WTC11 (cell line): ENCODE measurements at regions not wholly inside any gene's neighbourhood (a gene's known extent, or its start where the extent isn't known, plus 50 kb on each side); places are given as distances from the start of the nearest gene placed in this dataset.

Source experiments
- ATAC-seq: fragments of 200-7000 bp; cut with Tn5 transposase; 2 replicates; pipeline ENCODE4 v1.10.0; 2021; ENCODE audit warnings: mild to moderate bottlenecking, moderate library complexity
- CTCF ChIA-PET: fragments of 300-600 bp; sonication (Branson Sonifier 250); formaldehyde crosslinking; loops from one replicate; lab custom pipeline; 2021; ENCODE audit warnings: antibody characterized with exemption; lab: Charles Lee
- POLR2A ChIA-PET: fragments of 350-600 bp; sonication (Branson Sonifier 250); formaldehyde crosslinking; loops from one replicate; lab custom pipeline; 2021; ENCODE audit warnings: antibody characterized with exemption; lab: Charles Lee
- DNase-seq: peaks from one replicate; pipeline ENCODE4 v3.0.0; 2021; ENCODE audit warnings: low spot score
- H3K27ac Mint-ChIP-seq: 2 replicates; pipeline ENCODE4 v1.8.0; 2021; ENCODE audit warnings: mixed read lengths
- H3K27me3 Mint-ChIP-seq: 2 replicates; pipeline ENCODE4 v1.8.0; 2021; ENCODE audit warnings: low read depth, mild to moderate bottlenecking, moderate library complexity, mixed read lengths
- H3K36me3 Mint-ChIP-seq: 2 replicates; pipeline ENCODE4 v1.8.0; 2021; ENCODE audit warnings: mixed read lengths
- H3K4me1 Mint-ChIP-seq: 2 replicates; pipeline ENCODE4 v1.8.0; 2022; ENCODE audit warnings: mixed read lengths
- H3K4me3 Mint-ChIP-seq: 2 replicates; pipeline ENCODE4 v1.8.0; 2021; ENCODE audit warnings: mild to moderate bottlenecking, moderate library complexity, mixed read lengths
- H3K9me3 Mint-ChIP-seq: 2 replicates; pipeline ENCODE4 v1.8.0; 2021; ENCODE audit warnings: mixed read lengths
- CREB1 ChIP-seq: sonication (generic); formaldehyde crosslinking; IDR thresholded peaks from 2 replicates; pipeline ENCODE4 v1.8.0; 2023; ENCODE audit warnings: mild to moderate bottlenecking, missing genetic modification reagents
- ESRRA ChIP-seq: sonication (generic); formaldehyde crosslinking; IDR thresholded peaks from 2 replicates; pipeline ENCODE4 v1.8.1; 2022; ENCODE audit warnings: mild to moderate bottlenecking, missing genetic modification reagents, borderline replicate concordance
- OVOL2 ChIP-seq: fragments of 250-450 bp; sonication (Bioruptor Pico); IDR thresholded peaks from 2 replicates; pipeline ENCODE4 v1.9.0; 2021; ENCODE audit warnings: mild to moderate bottlenecking, borderline replicate concordance
- TEAD4 ChIP-seq: sonication (generic); formaldehyde crosslinking; IDR thresholded peaks from 2 replicates; pipeline ENCODE4 v1.8.0; 2022; ENCODE audit warnings: mild to moderate bottlenecking, missing genetic modification reagents
- ZBTB21 ChIP-seq: sonication (generic); formaldehyde crosslinking; IDR thresholded peaks from 2 replicates; pipeline ENCODE4 v1.8.1; 2023; ENCODE audit warnings: mild to moderate bottlenecking, missing genetic modification reagents, borderline replicate concordance
- ZNF263 ChIP-seq: sonication (generic); formaldehyde crosslinking; IDR thresholded peaks from 2 replicates; pipeline ENCODE4 v1.8.1; 2022; ENCODE audit warnings: low read depth, mild to moderate bottlenecking, moderate library complexity, missing genetic modification reagents
- ZNF396 ChIP-seq: fragments of 250-450 bp; sonication (Bioruptor Pico); IDR thresholded peaks from 2 replicates; pipeline ENCODE4 v1.8.0; 2021; ENCODE audit warnings: mild to moderate bottlenecking, moderate library complexity, borderline replicate concordance
- TF ChIP-seq, protein P1 (sequence below): fragments of 250-450 bp; sonication (Bioruptor Pico); IDR thresholded peaks from 2 replicates; pipeline ENCODE4 v1.9.0; 2021; ENCODE audit warnings: mild to moderate bottlenecking, borderline replicate concordance
- TF ChIP-seq, protein P2 (sequence below): sonication (generic); formaldehyde crosslinking; IDR thresholded peaks from 2 replicates; pipeline ENCODE4 v1.8.0; 2022; ENCODE audit warnings: mild to moderate bottlenecking, missing genetic modification reagents
- TF ChIP-seq, protein P3 (sequence below): fragments of 250-450 bp; sonication (Bioruptor Pico); IDR thresholded peaks from 2 replicates; pipeline ENCODE4 v1.9.0; 2021; ENCODE audit warnings: mild to moderate bottlenecking
- TF ChIP-seq, protein P4 (sequence below): sonication (generic); formaldehyde crosslinking; IDR thresholded peaks from 2 replicates; pipeline ENCODE4 v1.8.1; 2022; ENCODE audit warnings: low read depth, missing genetic modification reagents, borderline replicate concordance
- TF ChIP-seq, protein P5 (sequence below): sonication (generic); formaldehyde crosslinking; IDR thresholded peaks from 2 replicates; pipeline ENCODE4 v1.8.0; 2023; ENCODE audit warnings: missing genetic modification reagents, mild to moderate bottlenecking, borderline replicate concordance
- TF ChIP-seq, protein P6 (sequence below): sonication (generic); formaldehyde crosslinking; IDR thresholded peaks from 2 replicates; pipeline ENCODE4 v1.8.0; 2023; ENCODE audit warnings: missing genetic modification reagents
- TF ChIP-seq, protein P7 (sequence below): sonication (generic); formaldehyde crosslinking; IDR thresholded peaks from 2 replicates; pipeline ENCODE4 v1.8.1; 2022; ENCODE audit warnings: low read depth, mild to moderate bottlenecking, moderate library complexity, missing genetic modification reagents, borderline replicate concordance

DNA sequence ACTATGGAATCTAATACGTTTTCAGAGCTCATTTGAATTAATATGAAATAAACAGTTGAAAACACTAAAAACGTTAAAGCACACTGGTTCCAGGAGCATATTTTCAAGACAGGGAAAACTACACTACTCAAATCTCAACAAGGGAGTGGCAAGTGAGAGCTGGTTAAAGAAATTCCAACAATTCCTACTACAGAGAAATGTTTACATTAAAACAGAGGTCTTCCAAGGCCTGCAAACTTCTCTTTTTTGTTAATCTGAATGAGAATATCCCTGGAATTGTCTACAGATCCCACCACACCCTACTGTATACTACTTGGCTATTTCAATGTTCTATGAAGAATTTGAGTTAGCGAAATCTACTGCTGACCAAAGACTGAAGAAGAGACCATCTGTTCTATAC, 231.5 kb downstream of the ZEB2 start:
- no peak overlapping the region for H3K27ac Mint-ChIP-seq
- ChIA-PET CTCF (no interaction called here), POLR2A (interaction anchor here (0.6 kb wide), 1 partner anchor 364 kb away, joined by 3 read pairs; no protein-coding TSS in a partner anchor)

More for the DNA sequence above, 231.5 kb downstream of the ZEB2 start:
- Mint-ChIP-seq H3K9me3 (peaks cover 12% of the 10 kb centered on the region), H3K36me3 (0 out of 2 replicates have a peak, but pooled peaks cover 10% of the 10 kb centered on the region), H3K4me1 (peaks cover 6% of the 10 kb centered on the region), H3K27me3 (no peaks in the 10 kb centered on the region), H3K4me3 (no peak overlapping the region)
- DNase-seq (no peak), ATAC-seq (no peak)
- no peak for TF ChIP-seq TEAD4 (CRISPR knock-in tag)
- no peak for TF ChIP-seq ZBTB21 (CRISPR knock-in tag)
- TF ChIP-seq, protein P1, sequence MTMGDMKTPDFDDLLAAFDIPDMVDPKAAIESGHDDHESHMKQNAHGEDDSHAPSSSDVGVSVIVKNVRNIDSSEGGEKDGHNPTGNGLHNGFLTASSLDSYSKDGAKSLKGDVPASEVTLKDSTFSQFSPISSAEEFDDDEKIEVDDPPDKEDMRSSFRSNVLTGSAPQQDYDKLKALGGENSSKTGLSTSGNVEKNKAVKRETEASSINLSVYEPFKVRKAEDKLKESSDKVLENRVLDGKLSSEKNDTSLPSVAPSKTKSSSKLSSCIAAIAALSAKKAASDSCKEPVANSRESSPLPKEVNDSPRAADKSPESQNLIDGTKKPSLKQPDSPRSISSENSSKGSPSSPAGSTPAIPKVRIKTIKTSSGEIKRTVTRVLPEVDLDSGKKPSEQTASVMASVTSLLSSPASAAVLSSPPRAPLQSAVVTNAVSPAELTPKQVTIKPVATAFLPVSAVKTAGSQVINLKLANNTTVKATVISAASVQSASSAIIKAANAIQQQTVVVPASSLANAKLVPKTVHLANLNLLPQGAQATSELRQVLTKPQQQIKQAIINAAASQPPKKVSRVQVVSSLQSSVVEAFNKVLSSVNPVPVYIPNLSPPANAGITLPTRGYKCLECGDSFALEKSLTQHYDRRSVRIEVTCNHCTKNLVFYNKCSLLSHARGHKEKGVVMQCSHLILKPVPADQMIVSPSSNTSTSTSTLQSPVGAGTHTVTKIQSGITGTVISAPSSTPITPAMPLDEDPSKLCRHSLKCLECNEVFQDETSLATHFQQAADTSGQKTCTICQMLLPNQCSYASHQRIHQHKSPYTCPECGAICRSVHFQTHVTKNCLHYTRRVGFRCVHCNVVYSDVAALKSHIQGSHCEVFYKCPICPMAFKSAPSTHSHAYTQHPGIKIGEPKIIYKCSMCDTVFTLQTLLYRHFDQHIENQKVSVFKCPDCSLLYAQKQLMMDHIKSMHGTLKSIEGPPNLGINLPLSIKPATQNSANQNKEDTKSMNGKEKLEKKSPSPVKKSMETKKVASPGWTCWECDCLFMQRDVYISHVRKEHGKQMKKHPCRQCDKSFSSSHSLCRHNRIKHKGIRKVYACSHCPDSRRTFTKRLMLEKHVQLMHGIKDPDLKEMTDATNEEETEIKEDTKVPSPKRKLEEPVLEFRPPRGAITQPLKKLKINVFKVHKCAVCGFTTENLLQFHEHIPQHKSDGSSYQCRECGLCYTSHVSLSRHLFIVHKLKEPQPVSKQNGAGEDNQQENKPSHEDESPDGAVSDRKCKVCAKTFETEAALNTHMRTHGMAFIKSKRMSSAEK (CRISPR knock-in tag) = no peak
- TF ChIP-seq ESRRA (CRISPR knock-in tag) = no peak
- TF ChIP-seq ZNF396 (CRISPR knock-in tag) = no peak
- TF ChIP-seq OVOL2 = no peak
- TF ChIP-seq, protein P2, sequence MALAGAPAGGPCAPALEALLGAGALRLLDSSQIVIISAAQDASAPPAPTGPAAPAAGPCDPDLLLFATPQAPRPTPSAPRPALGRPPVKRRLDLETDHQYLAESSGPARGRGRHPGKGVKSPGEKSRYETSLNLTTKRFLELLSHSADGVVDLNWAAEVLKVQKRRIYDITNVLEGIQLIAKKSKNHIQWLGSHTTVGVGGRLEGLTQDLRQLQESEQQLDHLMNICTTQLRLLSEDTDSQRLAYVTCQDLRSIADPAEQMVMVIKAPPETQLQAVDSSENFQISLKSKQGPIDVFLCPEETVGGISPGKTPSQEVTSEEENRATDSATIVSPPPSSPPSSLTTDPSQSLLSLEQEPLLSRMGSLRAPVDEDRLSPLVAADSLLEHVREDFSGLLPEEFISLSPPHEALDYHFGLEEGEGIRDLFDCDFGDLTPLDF = no peak
- TF ChIP-seq, protein P3, sequence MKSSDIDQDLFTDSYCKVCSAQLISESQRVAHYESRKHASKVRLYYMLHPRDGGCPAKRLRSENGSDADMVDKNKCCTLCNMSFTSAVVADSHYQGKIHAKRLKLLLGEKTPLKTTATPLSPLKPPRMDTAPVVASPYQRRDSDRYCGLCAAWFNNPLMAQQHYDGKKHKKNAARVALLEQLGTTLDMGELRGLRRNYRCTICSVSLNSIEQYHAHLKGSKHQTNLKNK = no peak
- TF ChIP-seq CREB1 (CRISPR knock-in tag) = no peak
- TF ChIP-seq, protein P4, sequence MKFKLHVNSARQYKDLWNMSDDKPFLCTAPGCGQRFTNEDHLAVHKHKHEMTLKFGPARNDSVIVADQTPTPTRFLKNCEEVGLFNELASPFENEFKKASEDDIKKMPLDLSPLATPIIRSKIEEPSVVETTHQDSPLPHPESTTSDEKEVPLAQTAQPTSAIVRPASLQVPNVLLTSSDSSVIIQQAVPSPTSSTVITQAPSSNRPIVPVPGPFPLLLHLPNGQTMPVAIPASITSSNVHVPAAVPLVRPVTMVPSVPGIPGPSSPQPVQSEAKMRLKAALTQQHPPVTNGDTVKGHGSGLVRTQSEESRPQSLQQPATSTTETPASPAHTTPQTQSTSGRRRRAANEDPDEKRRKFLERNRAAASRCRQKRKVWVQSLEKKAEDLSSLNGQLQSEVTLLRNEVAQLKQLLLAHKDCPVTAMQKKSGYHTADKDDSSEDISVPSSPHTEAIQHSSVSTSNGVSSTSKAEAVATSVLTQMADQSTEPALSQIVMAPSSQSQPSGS (CRISPR knock-in tag) = no peak
- TF ChIP-seq, protein P5, sequence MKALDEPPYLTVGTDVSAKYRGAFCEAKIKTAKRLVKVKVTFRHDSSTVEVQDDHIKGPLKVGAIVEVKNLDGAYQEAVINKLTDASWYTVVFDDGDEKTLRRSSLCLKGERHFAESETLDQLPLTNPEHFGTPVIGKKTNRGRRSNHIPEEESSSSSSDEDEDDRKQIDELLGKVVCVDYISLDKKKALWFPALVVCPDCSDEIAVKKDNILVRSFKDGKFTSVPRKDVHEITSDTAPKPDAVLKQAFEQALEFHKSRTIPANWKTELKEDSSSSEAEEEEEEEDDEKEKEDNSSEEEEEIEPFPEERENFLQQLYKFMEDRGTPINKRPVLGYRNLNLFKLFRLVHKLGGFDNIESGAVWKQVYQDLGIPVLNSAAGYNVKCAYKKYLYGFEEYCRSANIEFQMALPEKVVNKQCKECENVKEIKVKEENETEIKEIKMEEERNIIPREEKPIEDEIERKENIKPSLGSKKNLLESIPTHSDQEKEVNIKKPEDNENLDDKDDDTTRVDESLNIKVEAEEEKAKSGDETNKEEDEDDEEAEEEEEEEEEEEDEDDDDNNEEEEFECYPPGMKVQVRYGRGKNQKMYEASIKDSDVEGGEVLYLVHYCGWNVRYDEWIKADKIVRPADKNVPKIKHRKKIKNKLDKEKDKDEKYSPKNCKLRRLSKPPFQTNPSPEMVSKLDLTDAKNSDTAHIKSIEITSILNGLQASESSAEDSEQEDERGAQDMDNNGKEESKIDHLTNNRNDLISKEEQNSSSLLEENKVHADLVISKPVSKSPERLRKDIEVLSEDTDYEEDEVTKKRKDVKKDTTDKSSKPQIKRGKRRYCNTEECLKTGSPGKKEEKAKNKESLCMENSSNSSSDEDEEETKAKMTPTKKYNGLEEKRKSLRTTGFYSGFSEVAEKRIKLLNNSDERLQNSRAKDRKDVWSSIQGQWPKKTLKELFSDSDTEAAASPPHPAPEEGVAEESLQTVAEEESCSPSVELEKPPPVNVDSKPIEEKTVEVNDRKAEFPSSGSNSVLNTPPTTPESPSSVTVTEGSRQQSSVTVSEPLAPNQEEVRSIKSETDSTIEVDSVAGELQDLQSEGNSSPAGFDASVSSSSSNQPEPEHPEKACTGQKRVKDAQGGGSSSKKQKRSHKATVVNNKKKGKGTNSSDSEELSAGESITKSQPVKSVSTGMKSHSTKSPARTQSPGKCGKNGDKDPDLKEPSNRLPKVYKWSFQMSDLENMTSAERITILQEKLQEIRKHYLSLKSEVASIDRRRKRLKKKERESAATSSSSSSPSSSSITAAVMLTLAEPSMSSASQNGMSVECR (CRISPR knock-in tag) = no peak
- TF ChIP-seq, protein P6, sequence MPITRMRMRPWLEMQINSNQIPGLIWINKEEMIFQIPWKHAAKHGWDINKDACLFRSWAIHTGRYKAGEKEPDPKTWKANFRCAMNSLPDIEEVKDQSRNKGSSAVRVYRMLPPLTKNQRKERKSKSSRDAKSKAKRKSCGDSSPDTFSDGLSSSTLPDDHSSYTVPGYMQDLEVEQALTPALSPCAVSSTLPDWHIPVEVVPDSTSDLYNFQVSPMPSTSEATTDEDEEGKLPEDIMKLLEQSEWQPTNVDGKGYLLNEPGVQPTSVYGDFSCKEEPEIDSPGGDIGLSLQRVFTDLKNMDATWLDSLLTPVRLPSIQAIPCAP = no peak
- TF ChIP-seq, protein P7, sequence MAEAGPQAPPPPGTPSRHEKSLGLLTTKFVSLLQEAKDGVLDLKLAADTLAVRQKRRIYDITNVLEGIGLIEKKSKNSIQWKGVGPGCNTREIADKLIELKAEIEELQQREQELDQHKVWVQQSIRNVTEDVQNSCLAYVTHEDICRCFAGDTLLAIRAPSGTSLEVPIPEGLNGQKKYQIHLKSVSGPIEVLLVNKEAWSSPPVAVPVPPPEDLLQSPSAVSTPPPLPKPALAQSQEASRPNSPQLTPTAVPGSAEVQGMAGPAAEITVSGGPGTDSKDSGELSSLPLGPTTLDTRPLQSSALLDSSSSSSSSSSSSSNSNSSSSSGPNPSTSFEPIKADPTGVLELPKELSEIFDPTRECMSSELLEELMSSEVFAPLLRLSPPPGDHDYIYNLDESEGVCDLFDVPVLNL (CRISPR knock-in tag) = no peak
- no peak for TF ChIP-seq ZNF263 (CRISPR knock-in tag)
